ENCODE measurements at regions not wholly inside any gene's neighbourhood (a gene's known extent, or its start where the extent isn't known, plus 50 kb on each side); places are given as distances from the start of the nearest gene placed in this dataset.

- in situ Hi-C loops (cut with MboI; ENCODE audit: low sequenced_read_pairs, unreplicated experiment): no loop called here
- TF ChIP-seq CTCF (IDR thresholded peaks at IDR 0.05; ENCODE audit: borderline replicate concordance, control extremely low read depth, extremely low read depth, insufficient read depth, missing control alignments): no peak
- no peak for DNase-seq (ENCODE audit: low spot score)
Measured at GRCh38 chr14:96987771-96988170, 190.6 kb downstream of the VRK1 start.

GRCh38 chr14:96989306-96989705 lies 192.1 kb downstream of the VRK1 start:
- TF ChIP-seq CTCF (IDR thresholded peaks at IDR 0.05; ENCODE audit: borderline replicate concordance, control extremely low read depth, extremely low read depth, insufficient read depth, missing control alignments): no peak
- in situ Hi-C loops (cut with MboI; ENCODE audit: low sequenced_read_pairs, unreplicated experiment): no loop called here
- no peak for DNase-seq (ENCODE audit: low spot score)

GRCh38 chr14:96991226-96991625 lies 194.0 kb downstream of the VRK1 start:
- DNase-seq (ENCODE audit: low spot score): no peak

GRCh38 chr14:96994999-96995398 lies 197.8 kb downstream of the VRK1 start:
- no peak for DNase-seq (ENCODE audit: low spot score)
- no peak for TF ChIP-seq CTCF (IDR thresholded peaks at IDR 0.05; ENCODE audit: borderline replicate concordance, control extremely low read depth, extremely low read depth, insufficient read depth, missing control alignments)
- in situ Hi-C loops (cut with MboI; ENCODE audit: low sequenced_read_pairs, unreplicated experiment): no loop called here

More at GRCh38 chr14:96991226-96991625, 194.0 kb downstream of the VRK1 start:
- no peak for TF ChIP-seq CTCF (IDR thresholded peaks at IDR 0.05; ENCODE audit: borderline replicate concordance, control extremely low read depth, extremely low read depth, insufficient read depth, missing control alignments)
- in situ Hi-C loops (cut with MboI; ENCODE audit: low sequenced_read_pairs, unreplicated experiment): no loop called here

GRCh38 chr14:96997269-96997668 lies 200.1 kb downstream of the VRK1 start:
- in situ Hi-C loops (cut with MboI; ENCODE audit: low sequenced_read_pairs, unreplicated experiment): no loop called here
- DNase-seq (ENCODE audit: low spot score): no peak
- TF ChIP-seq CTCF (IDR thresholded peaks at IDR 0.05; ENCODE audit: borderline replicate concordance, control extremely low read depth, extremely low read depth, insufficient read depth, missing control alignments): no peak

- no peak for DNase-seq (ENCODE audit: low spot score)
- in situ Hi-C loops (cut with MboI; ENCODE audit: low sequenced_read_pairs, unreplicated experiment): no loop called here
- no peak for TF ChIP-seq CTCF (IDR thresholded peaks at IDR 0.05; ENCODE audit: borderline replicate concordance, control extremely low read depth, extremely low read depth, insufficient read depth, missing control alignments)
Measured at GRCh38 chr14:96997996-96998395, 200.8 kb downstream of the VRK1 start.

- TF ChIP-seq CTCF (IDR thresholded peaks at IDR 0.05; ENCODE audit: borderline replicate concordance, control extremely low read depth, extremely low read depth, insufficient read depth, missing control alignments): no peak
- in situ Hi-C loops (cut with MboI; ENCODE audit: low sequenced_read_pairs, unreplicated experiment): no loop called here
- DNase-seq (ENCODE audit: low spot score): no peak
Measured at GRCh38 chr14:96999654-97000155, 202.5 kb downstream of the VRK1 start.
